Pancreas (tissue), 10 donors: ENCODE measurements at regions not wholly inside any gene's neighbourhood (a gene's known extent, or its start where the extent isn't known, plus 50 kb on each side); places are given as distances from the start of the nearest gene placed in this dataset.

Experiments
- ATAC-seq, 4 donors: fragments of 200-7000 bp; cut with Tn5 transposase; one replicate each; pipeline versions ENCODE4 v1.8.0 to v1.9.1; 2020; ENCODE audit warnings: mild to moderate bottlenecking in 4 of 4, moderate library complexity in 4 of 4
- DNase-seq, 6 donors: peaks; one replicate each; pipeline ENCODE4 v3.0.0-alpha.2; 2020
- FAIRE-seq: peaks from 2 replicates; lab custom pipeline; 2012; peaks lifted over from hg19 to GRCh38; lab: Jason Lieb, UNC
- H3K27ac ChIP-seq, 4 donors: fragments of 200-600 bp; sonication (generic); 1 replicate in 3 of 4; 2 replicates in 1 of 4; pipeline versions ENCODE4 v1.5.0 to v1.8.0; 2020
- H3K27me3 ChIP-seq, 4 donors: fragments of 200-600 bp; one replicate each; pipeline ENCODE4 v1.8.0; 2021
- H3K36me3 ChIP-seq, 3 donors: fragments of 200-600 bp; sonication (generic) in 1 of 3; one replicate each; pipeline versions ENCODE4 v1.5.0 to v1.8.0; 2020 to 2021
- H3K4me1 ChIP-seq, 3 donors: fragments of 200-600 bp; one replicate each; pipeline ENCODE4 v1.8.0; 2021
- H3K4me3 ChIP-seq, 4 donors: fragments of 200-600 bp; sonication (generic) in 2 of 4; one replicate each; pipeline versions ENCODE4 v1.5.0 to v1.8.0; 2020 to 2021
- H3K9me3 ChIP-seq, 4 donors: fragments of 200-600 bp; one replicate each; pipeline ENCODE4 v1.8.0; 2021
- WGBS, 2 donors: extraction: QIAGEN DNeasy Blood & Tissue Kit; methylation state at CpG; one replicate each; pipeline ENCODE4 v1.1.7; 2013; 5-methylcytosine and 5-hydroxymethylcytosine counted together
- intact Hi-C, 3 donors: fragments of 100-400 bp; cut with DNase I; formaldehyde crosslinking; loops; one replicate each; pipeline versions ENCODE4 v1.11.1 to v1.14.2; 2022
- TF ChIP-seq, protein P1 (sequence below), 4 donors: fragments of 200-600 bp; sonication (generic) in 3 of 4; IDR thresholded peaks; one replicate each; pipeline versions ENCODE4 v1.5.0 to v1.8.0; 2021; ENCODE audit warnings: antibody characterized with exemption in 4 of 4
- donor health status: healthy with polysubstance abuse.
- donor health status: DM: no; HTN: no; CAD: no; lungs with moderate emphysema.
- donor health status: DM: no; HTN: no; CAD: no.
- donor health status: control.
- donor health status: control.
- donor health status: Bipolar disorder and iron deficiency.
- donor health status: DM: yes; HTN: yes; CAD: no.
- donor health status: DM: no; HTN: no; CAD: no.
- donor health status: DM: no; HTN: no; CAD: no.
- donor health status: DM: yes; HTN: yes; CAD: no.

DNA sequence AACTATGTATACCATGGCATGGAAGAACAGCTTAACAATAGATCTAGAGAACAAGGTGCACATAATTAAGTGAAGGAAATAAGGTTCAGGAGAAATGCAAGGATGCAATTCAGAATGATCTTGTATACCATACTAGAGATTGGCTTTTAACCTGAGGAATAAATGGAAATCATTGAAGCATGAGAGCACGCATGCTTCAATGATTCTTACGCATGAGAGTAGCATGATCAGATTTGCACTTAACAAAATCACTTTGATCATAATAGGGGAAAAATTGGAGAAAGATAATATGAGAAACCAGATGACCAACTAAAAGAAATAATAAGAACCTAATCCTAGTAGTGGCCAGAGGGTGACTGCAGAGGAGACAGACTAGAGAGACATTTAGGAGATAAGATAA is 133.3 kb upstream of the FSCB start:
- no peaks in the 10 kb centered on the region for H3K36me3 ChIP-seq

DNA sequence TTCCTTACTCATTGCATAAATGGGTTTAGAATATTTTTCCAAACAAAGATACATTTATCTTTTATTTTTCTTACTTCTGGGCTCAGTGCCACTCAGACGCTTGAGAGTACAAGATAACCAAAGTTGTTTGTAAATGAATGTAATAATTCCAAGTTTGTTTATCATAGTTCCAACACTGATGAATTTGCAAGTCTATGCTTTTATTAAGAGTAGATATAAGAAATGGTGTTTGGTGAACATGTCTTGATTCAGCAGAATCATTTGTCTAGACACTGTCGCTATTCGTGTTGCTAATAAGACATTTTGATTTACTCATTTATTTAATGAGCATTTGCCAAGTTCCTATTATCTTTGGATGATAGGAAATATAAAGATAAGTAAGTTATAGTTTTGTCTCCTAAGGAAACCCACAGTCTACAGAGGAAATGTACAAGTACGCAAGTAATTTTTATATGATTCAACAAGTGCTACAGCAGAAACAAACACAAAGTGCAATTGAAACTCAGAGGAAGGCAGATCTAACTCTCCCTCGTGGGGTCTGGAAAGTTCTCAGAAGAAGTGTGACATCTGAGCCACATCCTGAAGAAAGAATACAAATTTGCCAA is 132.8 kb upstream of the FSCB start:
- FAIRE-seq (no peak), DNase-seq (no peak), ATAC-seq (no peak)
- H3K36me3 ChIP-seq = no peaks in the 10 kb centered on the region
- TF ChIP-seq, protein P1, sequence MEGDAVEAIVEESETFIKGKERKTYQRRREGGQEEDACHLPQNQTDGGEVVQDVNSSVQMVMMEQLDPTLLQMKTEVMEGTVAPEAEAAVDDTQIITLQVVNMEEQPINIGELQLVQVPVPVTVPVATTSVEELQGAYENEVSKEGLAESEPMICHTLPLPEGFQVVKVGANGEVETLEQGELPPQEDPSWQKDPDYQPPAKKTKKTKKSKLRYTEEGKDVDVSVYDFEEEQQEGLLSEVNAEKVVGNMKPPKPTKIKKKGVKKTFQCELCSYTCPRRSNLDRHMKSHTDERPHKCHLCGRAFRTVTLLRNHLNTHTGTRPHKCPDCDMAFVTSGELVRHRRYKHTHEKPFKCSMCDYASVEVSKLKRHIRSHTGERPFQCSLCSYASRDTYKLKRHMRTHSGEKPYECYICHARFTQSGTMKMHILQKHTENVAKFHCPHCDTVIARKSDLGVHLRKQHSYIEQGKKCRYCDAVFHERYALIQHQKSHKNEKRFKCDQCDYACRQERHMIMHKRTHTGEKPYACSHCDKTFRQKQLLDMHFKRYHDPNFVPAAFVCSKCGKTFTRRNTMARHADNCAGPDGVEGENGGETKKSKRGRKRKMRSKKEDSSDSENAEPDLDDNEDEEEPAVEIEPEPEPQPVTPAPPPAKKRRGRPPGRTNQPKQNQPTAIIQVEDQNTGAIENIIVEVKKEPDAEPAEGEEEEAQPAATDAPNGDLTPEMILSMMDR (IDR thresholded peaks at IDR 0.05) = no peak
- H3K4me3 ChIP-seq = no peak overlapping the region
- no peaks in the 10 kb centered on the region for H3K4me1 ChIP-seq
- 24 to 28% methylated on average over 5 of the region's 5 CpGs for WGBS, 2 donors
- no peaks in the 10 kb centered on the region for H3K27me3 ChIP-seq
- no peaks in the 10 kb centered on the region for H3K9me3 ChIP-seq
- intact Hi-C loops = no loop called here
- H3K27ac ChIP-seq = no peak overlapping the region

More for the DNA sequence above, 133.3 kb upstream of the FSCB start:
- DNase-seq (no peak), FAIRE-seq (no peak), ATAC-seq (no peak)
- intact Hi-C loops = no loop called here
- no peaks in the 10 kb centered on the region for H3K4me1 ChIP-seq
- no peak overlapping the region for H3K4me3 ChIP-seq
- H3K27me3 ChIP-seq = no peaks in the 10 kb centered on the region
- H3K27ac ChIP-seq = no peak overlapping the region
- WGBS, 2 donors = 68 to 77% methylated on average over 2 of the region's 2 CpGs
- no peaks in the 10 kb centered on the region for H3K9me3 ChIP-seq
- TF ChIP-seq, protein P1 (IDR thresholded peaks at IDR 0.05) = no peak

DNA sequence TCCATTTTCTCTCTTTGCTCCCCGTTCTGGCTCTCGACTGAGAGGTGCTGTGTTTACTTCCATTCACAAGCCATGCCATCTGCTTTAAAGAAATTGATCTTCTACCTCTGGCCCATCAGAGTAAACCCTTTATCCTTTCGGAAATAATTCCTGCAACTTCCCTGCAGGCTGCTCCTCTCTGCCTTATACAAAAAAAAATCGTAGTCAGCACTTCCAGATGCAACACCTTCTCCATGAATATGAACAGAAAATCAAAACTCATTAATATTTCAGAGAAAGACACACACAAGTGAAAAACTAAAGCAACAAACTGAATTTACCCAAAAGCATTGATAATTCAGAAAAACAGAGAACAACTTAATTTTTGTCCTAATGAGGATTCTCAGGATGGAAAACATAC is 127.6 kb upstream of the FSCB start:
- ATAC-seq = no peak
- intact Hi-C loops = no loop called here
- H3K27me3 ChIP-seq = no peaks in the 10 kb centered on the region
- no peaks in the 10 kb centered on the region for H3K9me3 ChIP-seq
- FAIRE-seq = no peak
- TF ChIP-seq, protein P1 (IDR thresholded peaks at IDR 0.05) = no peak
- no peak for DNase-seq
- no peak overlapping the region for H3K27ac ChIP-seq
- 45 to 62% methylated on average over 4 of the region's 4 CpGs for WGBS, 2 donors
- no peak overlapping the region for H3K4me3 ChIP-seq
- H3K36me3 ChIP-seq = no peaks in the 10 kb centered on the region
- H3K4me1 ChIP-seq = no peaks in the 10 kb centered on the region

DNA sequence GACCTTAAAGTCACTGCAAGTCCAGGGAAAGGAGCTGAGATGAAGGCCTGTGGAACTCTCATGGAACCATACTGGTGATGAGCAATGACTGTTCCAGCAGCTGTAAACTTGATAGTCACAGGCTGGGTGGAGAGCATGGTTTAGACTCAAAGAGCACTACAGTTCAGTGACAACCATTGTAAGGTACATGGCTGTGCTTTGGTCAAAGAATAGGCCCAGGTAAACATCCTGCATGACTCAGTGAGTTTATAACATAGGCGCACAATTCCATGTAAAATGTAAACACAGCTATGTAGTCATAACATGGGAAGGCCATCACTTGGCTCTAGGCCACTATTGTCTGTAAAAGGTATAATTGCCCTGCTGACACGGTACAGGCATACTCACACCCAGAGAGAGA is 119.3 kb upstream of the FSCB start:
- no peaks in the 10 kb centered on the region for H3K36me3 ChIP-seq
- no peaks in the 10 kb centered on the region for H3K4me1 ChIP-seq
- intact Hi-C loops = no loop called here
- H3K4me3 ChIP-seq = no peak overlapping the region
- no peaks in the 10 kb centered on the region for H3K9me3 ChIP-seq
- 72 to 78% methylated on average over 2 of the region's 2 CpGs for WGBS, 2 donors
- DNase-seq (no peak), ATAC-seq (no peak), FAIRE-seq (no peak)
- TF ChIP-seq, protein P1 (IDR thresholded peaks at IDR 0.05) = no peak
- H3K27me3 ChIP-seq = no peaks in the 10 kb centered on the region
- no peak overlapping the region for H3K27ac ChIP-seq

DNA sequence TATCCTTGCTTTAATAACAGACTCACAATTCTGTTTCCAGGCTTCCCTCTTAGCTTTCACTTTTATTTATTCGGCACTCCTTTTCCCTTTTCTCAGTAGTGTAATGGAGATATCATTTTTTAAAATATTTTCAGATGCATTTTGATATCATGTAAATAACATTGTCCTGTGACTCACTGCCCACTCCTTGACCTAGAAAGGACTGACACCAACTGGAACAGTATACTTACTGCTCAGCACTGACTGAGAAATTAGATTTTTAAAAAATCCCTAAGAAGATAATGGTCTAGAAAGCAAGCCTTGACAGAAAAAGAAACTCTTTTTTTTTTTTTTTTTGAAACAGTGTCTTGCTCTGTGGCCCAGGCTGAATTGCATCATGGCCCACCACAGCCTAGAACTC is 118.0 kb upstream of the FSCB start:
- Histone ChIP-seq H3K27me3 (no peaks in the 10 kb centered on the region), H3K27ac (no peak overlapping the region), H3K4me1 (no peaks in the 10 kb centered on the region), H3K9me3 (no peaks in the 10 kb centered on the region), H3K36me3 (no peaks in the 10 kb centered on the region), H3K4me3 (no peak overlapping the region)
- ATAC-seq (no peak), FAIRE-seq (no peak), DNase-seq (no peak)
- TF ChIP-seq, protein P1 (IDR thresholded peaks at IDR 0.05) = no peak
- intact Hi-C loops = no loop called here
- WGBS, 2 donors = 68% methylated on average over 1 of the region's 1 CpG
